HL-60 (cell line): ENCODE measurements at regions not wholly inside any gene's neighbourhood (a gene's known extent, or its start where the extent isn't known, plus 50 kb on each side); places are given as distances from the start of the nearest gene placed in this dataset.

Source experiments
- POLR2AphosphoS5 ChIP-seq: IDR thresholded peaks from 2 replicates; pipeline ENCODE4 v1.6.1; 2012; ENCODE audit warnings: low read depth
- TF ChIP-seq, protein P1 (sequence below): IDR thresholded peaks from one replicate; pipeline ENCODE4 v1.5.1; 2011; ENCODE audit warnings: low read length, control low read depth, inconsistent platforms; ENCODE audit not compliant: insufficient read depth
- TF ChIP-seq, protein P2 (sequence below): IDR thresholded peaks from 2 replicates; pipeline ENCODE4 v1.6.1; 2012; ENCODE audit warnings: low read depth; ENCODE audit not compliant: insufficient replicate concordance

DNA sequence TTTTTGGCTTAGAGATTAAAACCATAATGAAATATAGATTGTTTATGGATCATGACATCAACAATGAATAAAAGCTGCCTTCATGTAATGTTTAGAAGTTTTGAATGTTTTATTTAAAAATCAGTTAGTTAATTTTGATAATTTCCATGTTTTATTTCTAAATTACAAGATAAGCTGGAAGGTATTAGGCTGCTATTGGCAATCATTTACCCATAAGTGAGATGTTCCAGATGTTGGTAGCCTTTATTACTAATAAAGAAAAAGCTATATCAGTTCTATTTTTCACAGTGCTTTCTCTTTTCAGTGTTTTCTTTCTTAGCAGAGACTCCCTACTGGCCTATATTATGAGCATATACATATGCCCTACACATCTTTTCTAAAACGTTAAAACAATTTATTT, 347.0 kb downstream of the CSNK1G3 start:
- no peak for TF ChIP-seq POLR2AphosphoS5
- TF ChIP-seq, protein P1, sequence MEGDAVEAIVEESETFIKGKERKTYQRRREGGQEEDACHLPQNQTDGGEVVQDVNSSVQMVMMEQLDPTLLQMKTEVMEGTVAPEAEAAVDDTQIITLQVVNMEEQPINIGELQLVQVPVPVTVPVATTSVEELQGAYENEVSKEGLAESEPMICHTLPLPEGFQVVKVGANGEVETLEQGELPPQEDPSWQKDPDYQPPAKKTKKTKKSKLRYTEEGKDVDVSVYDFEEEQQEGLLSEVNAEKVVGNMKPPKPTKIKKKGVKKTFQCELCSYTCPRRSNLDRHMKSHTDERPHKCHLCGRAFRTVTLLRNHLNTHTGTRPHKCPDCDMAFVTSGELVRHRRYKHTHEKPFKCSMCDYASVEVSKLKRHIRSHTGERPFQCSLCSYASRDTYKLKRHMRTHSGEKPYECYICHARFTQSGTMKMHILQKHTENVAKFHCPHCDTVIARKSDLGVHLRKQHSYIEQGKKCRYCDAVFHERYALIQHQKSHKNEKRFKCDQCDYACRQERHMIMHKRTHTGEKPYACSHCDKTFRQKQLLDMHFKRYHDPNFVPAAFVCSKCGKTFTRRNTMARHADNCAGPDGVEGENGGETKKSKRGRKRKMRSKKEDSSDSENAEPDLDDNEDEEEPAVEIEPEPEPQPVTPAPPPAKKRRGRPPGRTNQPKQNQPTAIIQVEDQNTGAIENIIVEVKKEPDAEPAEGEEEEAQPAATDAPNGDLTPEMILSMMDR = no peak
- TF ChIP-seq, protein P2, sequence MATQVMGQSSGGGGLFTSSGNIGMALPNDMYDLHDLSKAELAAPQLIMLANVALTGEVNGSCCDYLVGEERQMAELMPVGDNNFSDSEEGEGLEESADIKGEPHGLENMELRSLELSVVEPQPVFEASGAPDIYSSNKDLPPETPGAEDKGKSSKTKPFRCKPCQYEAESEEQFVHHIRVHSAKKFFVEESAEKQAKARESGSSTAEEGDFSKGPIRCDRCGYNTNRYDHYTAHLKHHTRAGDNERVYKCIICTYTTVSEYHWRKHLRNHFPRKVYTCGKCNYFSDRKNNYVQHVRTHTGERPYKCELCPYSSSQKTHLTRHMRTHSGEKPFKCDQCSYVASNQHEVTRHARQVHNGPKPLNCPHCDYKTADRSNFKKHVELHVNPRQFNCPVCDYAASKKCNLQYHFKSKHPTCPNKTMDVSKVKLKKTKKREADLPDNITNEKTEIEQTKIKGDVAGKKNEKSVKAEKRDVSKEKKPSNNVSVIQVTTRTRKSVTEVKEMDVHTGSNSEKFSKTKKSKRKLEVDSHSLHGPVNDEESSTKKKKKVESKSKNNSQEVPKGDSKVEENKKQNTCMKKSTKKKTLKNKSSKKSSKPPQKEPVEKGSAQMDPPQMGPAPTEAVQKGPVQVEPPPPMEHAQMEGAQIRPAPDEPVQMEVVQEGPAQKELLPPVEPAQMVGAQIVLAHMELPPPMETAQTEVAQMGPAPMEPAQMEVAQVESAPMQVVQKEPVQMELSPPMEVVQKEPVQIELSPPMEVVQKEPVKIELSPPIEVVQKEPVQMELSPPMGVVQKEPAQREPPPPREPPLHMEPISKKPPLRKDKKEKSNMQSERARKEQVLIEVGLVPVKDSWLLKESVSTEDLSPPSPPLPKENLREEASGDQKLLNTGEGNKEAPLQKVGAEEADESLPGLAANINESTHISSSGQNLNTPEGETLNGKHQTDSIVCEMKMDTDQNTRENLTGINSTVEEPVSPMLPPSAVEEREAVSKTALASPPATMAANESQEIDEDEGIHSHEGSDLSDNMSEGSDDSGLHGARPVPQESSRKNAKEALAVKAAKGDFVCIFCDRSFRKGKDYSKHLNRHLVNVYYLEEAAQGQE = no peak
